Transverse colon (tissue), 4 donors: ENCODE measurements at regions not wholly inside any gene's neighbourhood (a gene's known extent, or its start where the extent isn't known, plus 50 kb on each side); places are given as distances from the start of the nearest gene placed in this dataset.

Source experiments
- POLR2A ChIP-seq: fragments of 450-650 bp; IDR thresholded peaks from one replicate; pipeline ENCODE4 v1.6.1; 2016; ENCODE audit warnings: antibody characterized with exemption, mild to moderate bottlenecking, moderate library complexity
- POLR2AphosphoS5 ChIP-seq, 3 donors: sonication (generic); formaldehyde crosslinking; IDR thresholded peaks; one replicate each; pipeline ENCODE4 v1.6.1; 2016; ENCODE audit warnings: antibody characterized with exemption in 3 of 3
- TF ChIP-seq, protein P1 (sequence below), 5 experiments: fragments of 200-600 bp in 3 of 5; fragments of 450-650 bp in 2 of 5; sonication (generic) in 3 of 5; IDR thresholded peaks; 1 replicate in 2 of 5; 2 replicates in 3 of 5; pipeline ENCODE4 v1.5.1; 2016 to 2017; ENCODE audit warnings: antibody characterized with exemption in 5 of 5, inconsistent platforms in 3 of 5, mild to moderate bottlenecking in 2 of 5, moderate library complexity in 1 of 5

DNA sequence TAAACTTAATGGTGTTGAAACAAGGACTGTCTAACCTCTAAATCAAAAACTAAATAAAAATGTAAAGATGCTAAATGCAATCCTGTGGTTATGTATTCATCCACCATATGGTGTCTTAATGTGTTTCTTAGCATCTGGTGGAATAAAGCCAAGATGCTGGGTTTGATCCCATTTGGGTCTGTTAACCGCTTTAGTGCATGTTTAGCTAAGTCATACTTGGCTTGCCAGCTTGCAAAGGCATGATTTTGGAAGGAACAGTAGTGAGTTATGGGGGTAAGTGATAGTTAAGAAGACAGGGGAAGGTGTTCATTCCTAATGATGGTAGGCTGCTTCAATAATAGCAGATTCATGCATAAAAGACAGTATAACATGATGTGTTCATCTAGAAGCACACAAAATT lies 139.0 kb upstream of the SLC27A6 start:
- TF ChIP-seq, protein P1, sequence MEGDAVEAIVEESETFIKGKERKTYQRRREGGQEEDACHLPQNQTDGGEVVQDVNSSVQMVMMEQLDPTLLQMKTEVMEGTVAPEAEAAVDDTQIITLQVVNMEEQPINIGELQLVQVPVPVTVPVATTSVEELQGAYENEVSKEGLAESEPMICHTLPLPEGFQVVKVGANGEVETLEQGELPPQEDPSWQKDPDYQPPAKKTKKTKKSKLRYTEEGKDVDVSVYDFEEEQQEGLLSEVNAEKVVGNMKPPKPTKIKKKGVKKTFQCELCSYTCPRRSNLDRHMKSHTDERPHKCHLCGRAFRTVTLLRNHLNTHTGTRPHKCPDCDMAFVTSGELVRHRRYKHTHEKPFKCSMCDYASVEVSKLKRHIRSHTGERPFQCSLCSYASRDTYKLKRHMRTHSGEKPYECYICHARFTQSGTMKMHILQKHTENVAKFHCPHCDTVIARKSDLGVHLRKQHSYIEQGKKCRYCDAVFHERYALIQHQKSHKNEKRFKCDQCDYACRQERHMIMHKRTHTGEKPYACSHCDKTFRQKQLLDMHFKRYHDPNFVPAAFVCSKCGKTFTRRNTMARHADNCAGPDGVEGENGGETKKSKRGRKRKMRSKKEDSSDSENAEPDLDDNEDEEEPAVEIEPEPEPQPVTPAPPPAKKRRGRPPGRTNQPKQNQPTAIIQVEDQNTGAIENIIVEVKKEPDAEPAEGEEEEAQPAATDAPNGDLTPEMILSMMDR (IDR thresholded peaks at IDR 0.05): no peak
- TF ChIP-seq POLR2AphosphoS5 (IDR thresholded peaks at IDR 0.05): no peak
- TF ChIP-seq POLR2A: no peak
